Lower leg skin (tissue), 4 donors: ENCODE measurements at regions not wholly inside any gene's neighbourhood (a gene's known extent, or its start where the extent isn't known, plus 50 kb on each side); places are given as distances from the start of the nearest gene placed in this dataset.
"Not testable (repeated sequence)": the region's sequence is repeated elsewhere in the genome, so short reads cannot be mapped to it uniquely, and the experiment has no call there.

Source experiments
- DNase-seq, 2 donors: peaks; one replicate each; pipeline ENCODE4 v3.0.0-alpha.2; 2019; ENCODE audit warnings: low spot score in 2 of 2
- H3K4me3 ChIP-seq: fragments of 200-600 bp; sonication (generic); 2 replicates; pipeline ENCODE4 v1.5.1; 2017; ENCODE audit warnings: mild to moderate bottlenecking, low read depth; ENCODE audit not compliant: poor library complexity, severe bottlenecking
- POLR2A ChIP-seq, 2 donors: fragments of 450-650 bp; IDR thresholded peaks; one replicate each; pipeline ENCODE4 v1.6.1; 2016 to 2017; ENCODE audit warnings: antibody characterized with exemption in 2 of 2, mild to moderate bottlenecking in 1 of 2, moderate library complexity in 1 of 2
- WGBS, 2 donors: methylation state at CpG; one replicate each; pipeline ENCODE4 v1.1.5; 2018; 5-methylcytosine and 5-hydroxymethylcytosine counted together
- intact Hi-C: fragments of 100-400 bp; cut with DNase I; formaldehyde crosslinking; loops from one replicate; pipeline ENCODE4 v1.15.0; 2023; ENCODE audit warnings: low total_unique reads
- TF ChIP-seq, protein P1 (sequence below), 3 donors: fragments of 450-650 bp; IDR thresholded peaks; one replicate each; pipeline ENCODE4 v1.5.1; 2016; ENCODE audit warnings: antibody characterized with exemption in 3 of 3, mild to moderate bottlenecking in 3 of 3, moderate library complexity in 2 of 3

DNA sequence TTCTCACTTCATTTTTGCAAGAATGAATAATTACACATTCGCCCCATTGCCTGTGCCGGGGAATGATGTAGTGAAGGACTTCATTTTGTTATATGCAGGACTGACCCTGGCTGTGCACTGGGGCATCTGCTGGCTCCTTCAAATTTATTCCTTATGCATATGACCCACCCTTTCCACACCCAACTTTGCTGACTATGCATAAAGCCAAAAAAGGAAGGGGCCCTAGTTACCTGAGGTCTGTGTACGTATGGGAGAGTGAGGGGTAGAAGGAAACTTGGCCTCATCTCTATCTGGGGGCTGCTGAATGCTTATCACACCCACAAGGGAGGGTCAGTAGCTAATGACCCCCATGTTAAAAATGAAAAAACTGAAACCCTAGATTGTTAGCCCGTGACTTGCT is 259.6 kb downstream of the SMARCA2 start:
- intact Hi-C loops = no loop called here
- 69 to 86% methylated on average over 4 of the region's 4 CpGs for WGBS, 2 donors
- no peak for TF ChIP-seq POLR2A (IDR thresholded peaks at IDR 0.05)
- DNase-seq = no peak
- H3K4me3 ChIP-seq = no peak overlapping the region

DNA sequence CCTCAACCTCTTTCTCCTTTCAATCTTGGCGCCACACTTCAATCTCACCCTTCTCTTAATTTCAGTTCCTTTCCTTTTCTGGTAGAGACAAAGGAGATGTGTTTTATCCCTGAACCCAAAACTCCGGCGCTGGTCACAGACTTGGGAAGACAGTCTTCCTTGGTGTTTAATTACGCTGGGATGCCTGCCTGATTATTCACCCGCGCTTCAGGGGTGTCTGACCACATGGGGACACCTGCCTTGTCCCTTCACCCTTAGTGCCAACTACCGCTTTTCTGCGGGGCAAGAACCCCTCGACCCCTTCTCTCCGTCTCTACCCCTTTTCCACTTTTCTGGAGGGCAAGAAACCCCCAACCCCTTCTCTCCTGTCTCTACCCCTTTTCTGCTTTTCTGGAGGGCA is 261.1 kb downstream of the SMARCA2 start:
- DNase-seq = no peak
- intact Hi-C loops = no loop called here
- TF ChIP-seq, protein P1, sequence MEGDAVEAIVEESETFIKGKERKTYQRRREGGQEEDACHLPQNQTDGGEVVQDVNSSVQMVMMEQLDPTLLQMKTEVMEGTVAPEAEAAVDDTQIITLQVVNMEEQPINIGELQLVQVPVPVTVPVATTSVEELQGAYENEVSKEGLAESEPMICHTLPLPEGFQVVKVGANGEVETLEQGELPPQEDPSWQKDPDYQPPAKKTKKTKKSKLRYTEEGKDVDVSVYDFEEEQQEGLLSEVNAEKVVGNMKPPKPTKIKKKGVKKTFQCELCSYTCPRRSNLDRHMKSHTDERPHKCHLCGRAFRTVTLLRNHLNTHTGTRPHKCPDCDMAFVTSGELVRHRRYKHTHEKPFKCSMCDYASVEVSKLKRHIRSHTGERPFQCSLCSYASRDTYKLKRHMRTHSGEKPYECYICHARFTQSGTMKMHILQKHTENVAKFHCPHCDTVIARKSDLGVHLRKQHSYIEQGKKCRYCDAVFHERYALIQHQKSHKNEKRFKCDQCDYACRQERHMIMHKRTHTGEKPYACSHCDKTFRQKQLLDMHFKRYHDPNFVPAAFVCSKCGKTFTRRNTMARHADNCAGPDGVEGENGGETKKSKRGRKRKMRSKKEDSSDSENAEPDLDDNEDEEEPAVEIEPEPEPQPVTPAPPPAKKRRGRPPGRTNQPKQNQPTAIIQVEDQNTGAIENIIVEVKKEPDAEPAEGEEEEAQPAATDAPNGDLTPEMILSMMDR (IDR thresholded peaks at IDR 0.05) = no peak
- TF ChIP-seq POLR2A (IDR thresholded peaks at IDR 0.05) = no peak
- no peak overlapping the region for H3K4me3 ChIP-seq
- WGBS, 2 donors = 95% methylated on average over 10 of the region's 10 CpGs

DNA sequence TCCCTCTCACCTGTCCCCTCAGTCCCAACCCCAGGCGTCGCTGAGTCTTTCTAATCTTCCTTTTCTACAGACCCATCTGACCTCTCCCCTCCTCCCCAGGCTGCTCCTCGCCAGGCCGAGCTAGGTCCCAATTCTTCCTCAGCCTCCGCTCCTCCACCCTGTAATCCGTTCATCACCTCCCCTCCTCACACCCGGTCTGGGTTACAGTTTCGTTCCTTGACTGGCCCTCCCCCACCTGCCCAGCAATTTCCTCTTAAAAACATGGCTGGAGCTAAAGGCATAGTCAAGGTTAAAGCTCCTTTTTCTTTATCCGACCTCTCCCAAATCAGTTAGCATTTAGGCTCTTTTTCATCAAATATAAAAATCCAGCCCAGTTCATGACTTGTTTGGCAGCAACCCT is 262.0 kb downstream of the SMARCA2 start:
- DNase-seq, intact Hi-C loops, H3K4me3 ChIP-seq: not testable (repeated sequence)
- WGBS, 2 donors = 73 to 75% methylated on average over 8 to 9 of the region's 9 CpGs

DNA sequence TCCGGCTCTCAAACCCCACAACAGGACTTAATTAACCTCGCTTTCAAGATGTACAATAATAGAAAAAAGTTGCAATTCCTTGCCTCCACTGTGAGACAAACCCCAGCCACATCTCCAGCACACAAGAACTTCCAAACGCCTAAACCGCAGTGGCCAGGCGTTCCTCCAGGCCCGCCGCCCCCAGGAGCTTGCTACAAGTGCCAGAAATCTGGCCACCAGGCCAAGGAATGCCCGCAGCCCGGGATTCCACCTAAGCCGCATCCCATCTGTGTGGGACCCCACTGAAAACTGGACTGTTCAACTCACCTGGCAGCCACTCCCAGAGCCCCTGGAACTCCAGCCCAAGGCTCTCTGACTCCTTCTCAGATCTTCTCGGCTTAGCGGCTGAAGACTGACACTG is 262.5 kb downstream of the SMARCA2 start:
- intact Hi-C loops, H3K4me3 ChIP-seq, DNase-seq: not testable (repeated sequence)
- 87 to 93% methylated on average over 12 of the region's 12 CpGs for WGBS, 2 donors

DNA sequence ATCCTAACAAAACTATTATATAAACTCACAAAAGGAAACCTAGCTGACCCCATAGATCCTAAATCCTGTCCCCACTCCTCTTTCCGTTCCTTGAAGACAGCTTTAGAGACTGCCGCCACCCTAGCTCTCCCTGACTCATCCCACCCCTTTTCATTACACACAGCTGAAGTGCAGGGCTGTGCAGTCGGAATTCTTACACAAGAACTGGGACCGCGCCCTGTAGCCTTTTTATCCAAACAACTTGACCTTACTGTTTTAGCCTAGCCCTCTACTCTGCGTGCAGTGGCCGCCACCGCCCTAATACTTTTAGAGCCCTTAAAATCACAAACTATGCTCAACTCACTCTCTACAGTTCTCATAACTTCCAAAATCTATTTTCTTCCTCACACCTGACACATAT is 264.0 kb downstream of the SMARCA2 start:
- DNase-seq, H3K4me3 ChIP-seq, intact Hi-C loops: not testable (repeated sequence)
- WGBS, 2 donors = 77 to 84% methylated on average over 8 of the region's 8 CpGs

DNA sequence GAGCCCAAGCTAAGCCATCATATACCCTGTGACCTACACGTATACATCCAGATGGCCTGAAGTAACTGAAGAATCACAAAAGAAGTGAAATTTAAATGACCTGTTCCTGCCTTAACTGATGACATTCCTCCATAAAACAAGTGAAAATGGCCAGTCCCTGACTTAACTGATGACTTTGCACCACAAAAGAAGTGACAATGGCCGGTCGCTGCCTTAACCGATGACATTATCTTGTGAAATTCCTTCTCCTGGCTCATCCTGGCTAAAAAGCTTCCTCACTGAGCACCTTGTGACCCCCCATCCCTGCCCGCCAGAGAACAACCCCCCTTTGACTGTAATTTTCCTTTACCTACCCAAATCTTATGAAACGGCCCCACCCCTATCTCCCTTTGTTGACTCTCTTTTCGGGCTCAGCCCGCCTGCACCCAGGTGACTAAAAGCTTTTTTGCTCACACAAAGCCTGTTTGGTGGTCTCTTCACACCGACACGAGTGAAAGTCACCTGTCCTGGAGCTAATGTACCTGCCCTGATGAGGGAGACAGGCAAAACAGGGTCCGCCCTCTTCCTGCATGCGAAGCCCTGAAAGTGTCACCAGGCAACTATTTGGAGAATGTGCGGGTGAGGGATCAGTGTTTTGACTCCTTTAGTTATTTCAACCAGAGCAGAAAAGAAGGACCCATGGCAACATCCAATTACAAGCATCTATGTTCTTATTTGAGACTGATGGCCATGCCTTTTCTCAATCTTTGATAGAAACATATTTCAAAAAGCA is 266.1 kb downstream of the SMARCA2 start:
- TF ChIP-seq, protein P1 (IDR thresholded peaks at IDR 0.05) = no peak
- TF ChIP-seq POLR2A (IDR thresholded peaks at IDR 0.05) = no peak
- intact Hi-C loops = no loop called here
- 77 to 81% methylated on average over 13 of the region's 13 CpGs for WGBS, 2 donors
- no peak overlapping the region for H3K4me3 ChIP-seq
- DNase-seq = no peak

DNA sequence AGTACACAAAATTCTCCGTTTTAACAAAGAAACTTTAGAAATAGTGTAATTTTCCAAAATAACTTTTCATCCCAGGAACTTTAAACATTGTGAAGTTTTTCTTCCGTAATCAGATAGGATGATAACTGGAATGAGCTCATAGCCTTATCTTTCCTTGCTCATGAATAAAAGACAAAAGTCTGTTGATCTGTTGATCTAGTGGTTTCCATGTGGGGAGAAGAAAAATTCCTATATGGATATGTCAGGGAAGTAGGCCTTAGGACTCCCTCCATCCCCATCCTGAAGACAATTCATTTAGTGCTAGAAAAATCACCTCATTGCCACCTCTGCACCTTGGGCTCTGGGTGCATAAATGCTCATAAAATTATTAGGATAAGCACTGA is 266.6 kb downstream of the SMARCA2 start:
- intact Hi-C loops = no loop called here
- WGBS, 2 donors = 90 to 91% methylated on average over 2 of the region's 2 CpGs
- no peak for DNase-seq
- H3K4me3 ChIP-seq = no peak overlapping the region
- no peak for TF ChIP-seq POLR2A (IDR thresholded peaks at IDR 0.05)
- TF ChIP-seq, protein P1 (IDR thresholded peaks at IDR 0.05) = no peak

DNA sequence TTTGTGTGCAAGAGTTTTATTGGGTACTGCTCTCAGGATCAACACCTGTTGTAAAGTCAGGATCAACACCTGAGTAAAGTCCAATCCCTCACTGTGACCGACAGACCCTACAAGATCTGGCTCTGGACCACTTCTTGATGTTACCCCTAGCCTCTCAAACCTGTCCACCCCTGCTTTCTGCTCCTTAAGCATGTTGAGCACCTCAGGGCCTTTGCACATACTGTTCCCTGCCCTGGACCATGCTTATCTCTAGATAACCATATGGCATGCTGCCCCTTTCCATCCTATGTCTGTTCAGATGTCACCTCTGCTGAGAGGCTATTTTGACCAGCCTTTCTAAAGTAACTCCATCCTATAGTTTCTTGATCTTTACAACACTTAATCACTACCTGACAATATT is 269.6 kb downstream of the SMARCA2 start:
- WGBS, 2 donors = 92 to 100% methylated on average over 1 of the region's 1 CpG
- no peak for TF ChIP-seq POLR2A (IDR thresholded peaks at IDR 0.05)
- TF ChIP-seq, protein P1 (IDR thresholded peaks at IDR 0.05) = no peak
- no peak for DNase-seq
- intact Hi-C loops = no loop called here
- H3K4me3 ChIP-seq = no peak overlapping the region
